NCI-H1105 treated with DMSO at 0.1 percent for 48 hours (cell line): ENCODE measurements at regions not wholly inside any gene's neighbourhood (a gene's known extent, or its start where the extent isn't known, plus 50 kb on each side); places are given as distances from the start of the nearest gene placed in this dataset.
"Not testable (repeated sequence)": the region's sequence is repeated elsewhere in the genome, so short reads cannot be mapped to it uniquely, and the experiment has no call there.

Experiments
- DNase-seq: peaks from one replicate; lab custom pipeline; 2025; lab: John Stamatoyannopoulos, UW

- no peak for DNase-seq
These were observed 380.6 kb upstream of the PHF14 start for GRCh38 chr7:10593080-10593479.

- DNase-seq = no peak
These were observed 376.8 kb upstream of the PHF14 start for GRCh38 chr7:10596827-10597226.

DNA sequence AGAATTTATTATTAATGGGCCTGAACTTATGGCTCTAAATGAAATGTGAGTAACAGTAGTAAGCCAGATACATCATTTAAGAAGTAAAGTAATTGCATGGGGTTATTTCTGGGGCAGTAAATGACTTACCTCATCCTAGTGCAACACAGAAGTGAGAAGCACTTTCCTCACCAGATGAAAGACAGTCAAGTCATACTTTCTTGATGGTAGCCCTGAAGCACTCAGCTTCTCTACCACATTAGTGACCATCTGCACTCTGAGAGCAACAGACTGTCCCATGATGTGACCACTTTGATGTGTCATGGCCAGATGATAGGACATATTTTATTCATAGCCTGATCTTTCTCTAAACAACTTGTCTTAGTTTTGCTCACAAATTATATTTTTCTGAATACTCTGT, 369.5 kb upstream of the PHF14 start:
- DNase-seq = no peak

DNA sequence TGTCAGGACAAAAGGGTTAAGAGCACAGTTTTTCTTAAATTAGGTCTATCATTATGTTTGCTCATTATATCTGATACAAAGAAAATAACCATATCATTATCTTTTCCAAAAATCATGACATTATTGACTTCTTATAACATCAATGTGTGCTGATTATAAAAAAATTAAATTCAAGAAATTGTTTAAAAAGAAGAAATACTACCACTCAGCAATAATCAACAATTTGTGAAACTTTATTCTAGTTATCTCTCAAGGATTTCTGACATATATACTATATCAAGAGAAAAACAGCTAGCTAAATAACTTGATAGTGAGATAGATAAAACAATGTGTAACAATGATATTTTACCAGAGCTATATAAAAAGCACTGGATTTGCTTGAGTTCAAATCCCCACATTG, 360.7 kb upstream of the PHF14 start:
- DNase-seq = no peak

DNA sequence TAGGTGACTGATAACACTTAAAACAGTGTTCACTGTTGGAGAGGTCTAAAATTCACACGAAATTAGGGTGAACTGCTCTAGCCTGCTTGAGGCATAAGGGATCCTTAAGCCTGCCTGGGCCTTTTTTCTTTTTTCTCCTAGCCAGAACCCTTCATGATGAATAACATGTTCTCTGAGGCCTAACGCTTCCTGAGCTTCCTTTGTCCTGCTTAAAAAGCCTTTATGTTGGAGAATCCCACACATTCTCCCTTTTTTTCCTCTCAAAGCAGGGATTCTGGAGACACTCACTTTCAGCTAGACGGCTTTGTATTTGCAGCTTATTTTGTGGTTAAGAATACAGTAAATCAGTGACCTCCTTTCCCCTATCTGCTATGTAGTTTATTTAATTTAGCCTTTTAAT, 354.7 kb upstream of the PHF14 start:
- DNase-seq = no peak

DNA sequence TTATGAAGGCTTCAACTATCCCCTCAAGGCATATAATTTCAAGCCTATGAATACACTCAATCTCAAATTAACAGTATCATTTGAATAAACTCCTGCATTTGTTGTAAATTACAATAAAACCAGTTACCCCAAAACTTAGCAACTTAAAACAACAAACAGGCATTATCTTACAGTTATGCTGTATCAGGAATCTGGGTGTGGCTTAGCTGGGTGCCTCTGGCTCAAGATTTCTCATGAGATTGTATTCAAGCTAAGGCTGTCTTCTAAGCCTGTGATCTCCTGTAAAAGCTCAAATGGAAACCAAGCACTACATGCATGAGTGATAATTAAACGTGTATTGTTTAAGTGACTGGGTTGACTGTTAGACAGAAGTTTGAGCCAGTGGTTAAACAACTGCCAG, 341.0 kb upstream of the PHF14 start:
- DNase-seq = no peak

DNA sequence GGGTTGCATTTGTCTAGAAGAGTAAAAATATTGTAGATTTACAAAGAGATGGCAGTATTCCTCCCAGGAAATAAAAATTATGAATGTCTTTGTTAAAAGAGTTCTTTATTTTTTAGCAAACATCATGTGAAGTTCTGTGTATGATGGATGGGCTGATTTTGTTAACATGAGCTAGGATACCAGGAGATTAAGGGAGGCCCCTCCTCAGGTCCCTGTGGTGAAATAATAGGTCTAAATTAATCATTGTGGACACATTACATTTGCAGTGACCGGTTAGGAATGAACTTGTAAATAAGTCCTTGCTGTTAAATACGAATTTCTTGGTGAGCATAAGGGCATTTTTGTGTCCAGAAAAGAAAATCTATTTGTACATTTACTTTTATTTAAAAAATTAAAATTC, 339.4 kb upstream of the PHF14 start:
- no peak for DNase-seq

GRCh38 chr7:10637991-10638390, 335.7 kb upstream of the PHF14 start:
- DNase-seq = no peak

DNA sequence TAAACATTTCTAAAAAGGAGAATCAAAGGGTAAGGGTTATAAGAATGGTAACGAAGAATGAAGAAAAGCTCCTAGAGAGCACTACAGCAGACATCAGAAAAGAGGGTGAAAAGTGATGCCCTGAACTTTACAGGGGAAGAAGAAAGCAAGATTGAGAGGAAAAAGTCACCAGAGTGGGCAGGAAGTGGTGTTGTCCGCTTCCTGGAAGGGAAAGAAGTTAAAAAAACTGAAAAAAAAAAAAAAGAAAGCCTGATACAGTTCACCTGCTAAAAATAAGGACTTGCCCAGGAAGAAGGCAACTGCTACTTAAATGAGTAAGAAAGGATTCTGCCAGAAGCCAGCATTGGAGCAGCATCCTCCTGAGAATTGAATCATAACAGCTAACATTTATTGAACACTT, 330.1 kb upstream of the PHF14 start:
- DNase-seq = no peak

DNA sequence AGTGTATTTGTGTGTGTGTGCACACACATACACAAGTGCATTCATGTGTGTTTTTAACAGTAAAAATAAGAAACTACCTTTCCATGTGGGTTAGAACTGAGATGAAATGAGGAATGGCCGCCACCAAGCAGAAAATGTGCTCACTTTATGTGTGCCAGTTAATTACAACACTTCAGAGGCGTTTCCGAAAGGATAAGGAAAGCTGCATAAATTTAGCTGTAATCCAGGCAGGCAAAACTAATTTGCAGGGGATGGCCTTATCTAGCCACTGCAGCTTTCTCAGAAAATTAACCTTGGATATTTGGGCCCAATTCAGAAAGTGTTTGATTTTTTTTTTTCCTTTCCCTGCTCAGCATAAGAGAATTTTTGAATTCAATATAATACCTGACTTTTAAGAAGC, 328.8 kb upstream of the PHF14 start:
- no peak for DNase-seq

DNA sequence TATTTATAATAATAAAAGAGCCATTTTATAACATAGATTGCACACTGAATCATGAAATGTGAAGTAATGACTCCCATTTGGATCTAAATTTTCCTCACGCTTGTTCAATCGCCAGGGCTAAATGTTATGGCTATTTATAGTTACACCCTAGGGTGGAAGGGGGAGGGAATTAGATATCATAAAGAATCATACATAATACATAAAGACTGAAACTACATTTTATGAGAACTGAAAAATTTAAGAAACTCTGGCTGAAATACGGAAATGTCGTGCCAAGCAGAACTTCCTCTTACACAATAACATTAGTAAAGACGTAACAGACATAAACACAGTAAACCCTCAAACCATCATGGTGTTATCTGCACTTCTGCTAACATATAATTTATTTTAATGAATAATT, 327.5 kb upstream of the PHF14 start:
- DNase-seq = no peak

- no peak for DNase-seq
These were observed 325.4 kb upstream of the PHF14 start for GRCh38 chr7:10648289-10648688.

DNA sequence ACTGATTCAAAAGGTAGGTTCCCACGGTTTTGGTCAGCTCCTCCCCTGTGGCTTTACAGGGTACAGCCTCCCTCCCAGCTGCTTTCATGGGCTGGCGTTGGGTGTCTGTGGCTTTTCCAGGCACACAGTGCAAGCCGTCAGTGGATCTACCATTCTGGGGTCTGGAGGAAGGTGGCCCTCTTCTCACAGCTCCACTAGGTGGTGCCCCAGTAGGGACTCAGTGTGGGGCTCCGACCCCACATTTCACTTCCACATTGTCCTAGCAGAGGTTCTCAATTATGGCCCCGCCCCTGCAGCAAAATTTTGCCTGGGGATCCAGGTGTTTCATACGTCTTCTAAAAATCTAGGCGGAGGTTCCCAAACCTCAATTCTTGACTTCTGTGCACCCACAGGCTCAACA, 324.6 kb upstream of the PHF14 start:
- not testable (repeated sequence) for DNase-seq

DNA sequence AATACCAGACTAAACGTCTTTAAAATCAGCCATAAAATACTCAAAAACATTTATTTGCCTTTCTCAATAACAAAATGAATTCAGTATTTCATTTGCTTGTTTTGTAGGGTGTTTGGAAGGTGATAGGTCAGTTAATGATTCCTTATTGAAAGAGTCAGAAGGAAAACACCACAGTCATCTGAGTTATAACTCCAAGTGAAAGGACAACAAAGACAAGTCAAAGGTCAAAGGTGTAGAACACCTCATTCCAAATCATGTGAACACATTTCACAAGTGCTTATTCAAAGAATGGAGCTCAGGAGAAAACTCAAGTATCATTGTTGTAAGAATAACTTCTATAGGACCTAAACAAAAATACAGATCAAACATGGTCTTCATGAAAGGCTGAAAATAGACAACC, 318.6 kb upstream of the PHF14 start:
- DNase-seq = no peak

GRCh38 chr7:10657201-10657600, 316.5 kb upstream of the PHF14 start:
- no peak for DNase-seq

DNA sequence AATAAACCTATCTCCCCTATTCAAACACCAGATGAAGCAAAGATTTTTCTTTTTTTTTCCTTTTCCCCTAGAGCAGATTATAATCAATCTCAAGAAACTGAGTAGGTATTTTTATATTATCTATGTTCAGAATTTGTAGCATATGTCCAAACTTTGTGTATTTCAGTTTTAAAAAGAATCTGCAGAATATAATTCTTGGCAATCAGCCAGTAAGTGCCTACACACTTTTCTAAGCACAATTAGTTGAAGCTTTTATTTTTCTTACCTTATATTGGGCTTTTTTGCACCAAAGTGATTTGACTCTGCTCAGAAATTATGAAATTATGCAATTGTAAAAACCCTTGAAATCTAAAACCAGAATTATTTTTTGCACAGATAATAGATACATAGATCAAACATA, 315.8 kb upstream of the PHF14 start:
- DNase-seq = no peak

- DNase-seq = no peak
These were observed 311.2 kb upstream of the PHF14 start for GRCh38 chr7:10662491-10662890.

DNA sequence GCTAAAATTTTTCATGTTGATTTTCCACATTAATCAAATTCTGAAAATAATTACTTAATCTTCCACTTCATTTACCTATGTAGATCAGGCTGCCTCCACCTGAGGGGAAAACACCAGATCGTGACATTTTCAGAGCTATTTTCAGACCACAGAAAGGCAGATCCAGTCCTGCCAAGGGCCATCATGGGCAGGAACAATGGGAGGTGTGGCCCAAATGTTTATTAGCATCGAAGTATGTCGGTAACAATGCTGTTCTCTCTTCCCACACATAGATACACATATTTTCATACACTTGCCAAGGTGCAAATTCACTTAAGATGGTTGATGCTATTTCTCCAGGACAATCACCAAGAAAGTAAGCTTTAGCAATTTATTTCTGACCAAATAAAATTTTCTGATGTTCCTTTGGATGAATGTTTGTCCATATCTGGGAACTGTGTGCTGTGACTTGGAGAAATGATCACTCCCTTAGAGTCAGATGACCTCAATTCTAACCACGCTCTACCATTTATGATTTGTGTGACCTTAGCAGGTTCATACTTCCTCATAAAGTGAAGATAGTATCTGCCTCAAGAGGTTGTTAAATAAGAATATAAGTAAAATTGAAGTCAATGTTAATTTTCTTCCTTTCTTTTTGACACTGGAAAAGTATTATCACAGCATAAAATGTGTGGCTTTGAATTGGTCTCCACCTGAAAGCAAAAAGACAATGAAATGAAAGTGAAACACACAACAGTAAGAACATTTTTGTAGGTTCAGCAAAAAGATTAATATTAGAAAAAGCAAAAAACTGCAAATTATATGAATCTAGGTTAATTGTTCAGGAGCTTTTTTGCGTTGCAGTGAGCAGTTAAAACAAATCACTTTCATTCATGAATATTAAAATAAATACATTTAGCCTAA, 310.4 kb upstream of the PHF14 start:
- DNase-seq = no peak

- no peak for DNase-seq
These were observed 301.5 kb upstream of the PHF14 start for GRCh38 chr7:10672186-10672585.

DNA sequence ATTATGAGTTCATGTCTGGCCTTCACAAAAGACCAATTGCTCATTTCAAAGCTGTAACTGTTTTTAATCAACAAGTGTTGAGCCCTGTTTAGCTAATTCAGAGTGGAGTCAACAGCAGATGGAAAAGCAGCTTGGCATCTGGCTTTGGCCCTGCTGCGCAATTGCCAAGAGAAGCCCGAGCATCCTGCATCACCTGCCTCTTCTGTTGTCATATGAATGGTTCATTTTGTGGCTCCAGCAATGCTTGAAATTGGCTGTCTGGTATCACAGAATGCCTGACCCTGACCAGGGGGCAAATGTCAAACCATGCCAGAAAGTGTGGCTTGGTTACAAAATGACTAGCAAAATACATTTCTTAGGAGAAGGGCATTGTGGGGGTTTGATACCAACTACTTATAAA, 296.5 kb upstream of the PHF14 start:
- DNase-seq = no peak

GRCh38 chr7:10677668-10678232, 295.9 kb upstream of the PHF14 start:
- no peak for DNase-seq

DNA sequence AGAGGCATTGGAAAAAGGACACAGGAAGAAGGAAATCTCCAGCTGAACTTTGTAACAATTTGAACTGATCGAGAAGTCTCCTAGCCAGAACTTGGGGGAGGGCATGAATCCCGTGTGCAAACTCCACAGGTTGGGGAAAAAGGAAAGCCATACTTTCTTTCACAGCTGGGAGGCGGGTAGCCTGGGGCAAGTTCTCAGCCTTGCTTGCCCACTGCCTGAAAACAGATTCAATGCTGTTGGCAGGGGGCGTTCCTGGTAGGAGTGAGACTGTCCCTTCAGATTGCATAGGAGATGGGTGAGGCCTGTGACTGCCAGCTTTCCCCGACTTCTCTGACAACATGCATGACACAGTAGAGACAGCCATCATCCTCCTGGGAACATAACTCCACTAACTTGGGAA, 289.1 kb upstream of the PHF14 start:
- DNase-seq = no peak

- peak; percentile 26 for DNase-seq
These were observed 288.6 kb upstream of the PHF14 start for GRCh38 chr7:10685040-10685439.

DNA sequence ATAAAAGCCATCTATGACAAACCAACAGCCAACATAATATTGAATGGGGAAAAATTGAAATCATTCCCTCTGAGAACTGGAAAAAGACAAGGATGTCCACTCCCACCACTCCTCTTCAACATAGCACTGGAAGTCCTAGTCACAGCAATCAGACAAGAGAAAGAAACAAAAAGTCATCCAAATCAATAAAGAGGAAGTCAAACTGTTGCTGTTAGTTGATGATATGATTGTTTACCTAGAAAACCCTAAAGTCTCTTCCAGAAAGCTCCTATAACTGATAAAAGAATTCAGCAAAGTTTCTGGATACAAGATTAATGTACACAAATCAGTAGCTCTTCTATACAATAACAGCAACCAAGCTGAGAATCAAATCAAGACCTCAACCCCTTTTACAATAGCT, 285.1 kb upstream of the PHF14 start:
- DNase-seq = no peak
